ENCODE measurements at regions not wholly inside any gene's neighbourhood (a gene's known extent, or its start where the extent isn't known, plus 50 kb on each side); places are given as distances from the start of the nearest gene placed in this dataset.

GRCh38 chr2:144571770-144572169 lies 51.9 kb upstream of the ZEB2 start:
- DNase-seq (ENCODE audit: low read depth), result no peak

DNA sequence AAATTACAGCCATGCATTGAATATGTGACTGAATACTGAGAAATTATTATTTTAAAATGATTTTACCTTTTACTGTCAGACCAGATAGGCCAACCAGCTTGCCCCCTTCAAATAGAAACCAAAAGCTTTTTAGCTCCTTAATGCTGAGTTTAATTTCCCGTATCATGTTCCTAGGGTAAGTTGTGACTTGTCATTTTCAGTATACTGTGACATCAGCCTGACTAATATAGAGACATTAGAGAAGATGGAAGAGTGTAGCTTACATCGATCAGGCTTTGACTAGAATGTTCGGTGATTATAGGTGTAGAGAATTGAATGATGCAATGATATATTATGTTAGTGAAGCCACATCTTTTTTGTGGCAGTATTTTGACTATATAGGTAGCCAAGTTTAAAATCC lies 50.6 kb upstream of the ZEB2 start:
- DNase-seq (ENCODE audit: low read depth), result no peak
